ENCODE measurements at regions not wholly inside any gene's neighbourhood (a gene's known extent, or its start where the extent isn't known, plus 50 kb on each side); places are given as distances from the start of the nearest gene placed in this dataset.

GRCh38 chr12:24519759-24520158 lies 429.1 kb downstream of the BCAT1 start:
- TF ChIP-seq CTCF (IDR thresholded peaks at IDR 0.05; ENCODE audit: poor library complexity) (no peak), EZH2 (IDR thresholded peaks at IDR 0.05; ENCODE audit: borderline replicate concordance) (no peak)
